ENCODE measurements at regions not wholly inside any gene's neighbourhood (a gene's known extent, or its start where the extent isn't known, plus 50 kb on each side); places are given as distances from the start of the nearest gene placed in this dataset.

GRCh38 chr6:21524201-21524600 lies 69.3 kb upstream of the SOX4 start:
- DNase-seq, result peak; percentile 95

DNA sequence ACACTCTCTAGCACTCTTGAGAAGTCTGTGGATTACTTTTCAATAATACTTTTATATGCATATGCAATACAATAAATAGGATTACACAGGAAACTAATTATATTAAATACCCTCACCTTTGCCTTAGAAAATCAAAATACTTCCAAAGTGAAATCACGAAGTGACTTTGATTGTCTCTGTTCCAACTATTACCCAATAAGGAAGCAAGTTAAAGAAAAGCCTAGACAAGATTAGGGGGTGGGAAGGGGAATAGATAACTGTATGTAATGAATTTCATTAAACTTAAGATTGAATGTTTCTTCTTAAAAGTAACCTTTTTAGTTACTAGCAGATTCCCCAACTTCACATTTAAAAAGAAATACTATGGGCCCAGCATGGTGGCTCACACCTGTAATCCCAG lies 66.6 kb upstream of the SOX4 start:
- no peak for DNase-seq

DNA sequence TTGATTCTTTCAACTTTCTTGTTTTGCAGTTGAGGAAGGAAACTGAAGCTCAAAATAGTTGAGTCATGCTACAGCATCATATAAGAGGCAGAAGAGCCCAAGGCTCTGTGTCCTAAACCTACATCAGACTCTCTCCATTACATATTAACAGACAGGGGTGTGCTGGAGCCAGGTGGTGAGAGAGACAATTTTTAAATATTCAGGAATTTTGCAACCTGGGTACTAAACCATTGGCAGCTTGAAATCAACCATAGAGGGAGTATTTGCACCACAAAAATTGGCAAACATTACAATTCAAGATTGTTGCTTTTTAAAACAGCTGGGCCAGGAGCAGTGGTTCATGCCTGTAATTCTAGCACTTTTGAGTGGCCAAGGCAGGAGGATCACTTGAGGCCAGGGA lies 65.8 kb upstream of the SOX4 start:
- peak; percentile 44 for DNase-seq

DNA sequence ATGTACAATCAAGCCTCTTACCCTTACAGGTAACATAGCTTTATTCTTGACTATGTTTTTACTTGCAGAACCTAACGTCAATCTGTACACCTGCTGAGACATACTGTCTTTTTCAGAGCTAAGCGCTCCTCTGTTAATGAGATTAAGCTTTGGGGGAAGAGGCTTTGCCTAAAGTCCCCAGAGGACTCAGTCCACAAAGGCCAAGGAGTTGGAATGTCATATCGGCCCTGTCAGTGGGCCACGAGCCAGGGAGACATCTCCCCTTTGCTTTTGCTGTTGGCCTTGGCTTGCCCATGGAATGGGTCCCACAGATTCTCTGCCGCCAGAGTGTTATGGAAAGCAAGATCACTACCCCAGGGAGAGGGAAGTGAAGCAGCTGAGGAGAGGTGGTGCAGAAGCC lies 64.1 kb upstream of the SOX4 start:
- no peak for DNase-seq

DNA sequence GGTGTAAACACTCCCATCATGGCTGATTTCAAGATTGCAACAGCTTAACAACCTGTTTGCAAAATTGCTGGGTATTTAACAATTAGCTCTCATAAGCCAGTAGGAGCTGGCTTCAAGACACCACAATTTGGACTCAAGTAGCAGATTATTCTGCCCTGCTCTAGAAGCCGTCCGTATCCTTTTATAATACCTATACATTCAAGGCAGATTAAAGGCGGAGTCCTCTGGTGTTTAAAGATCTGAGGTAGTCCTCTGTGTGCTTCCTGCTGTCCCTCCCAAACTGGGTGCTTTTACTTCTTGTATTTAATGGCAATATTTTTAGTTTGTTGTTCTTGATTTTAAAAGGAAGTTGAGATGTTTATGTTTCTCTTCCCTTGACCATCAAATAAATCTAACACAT lies 62.2 kb upstream of the SOX4 start:
- DNase-seq, result peak; percentile 56

- no peak for DNase-seq
These were observed 59.9 kb upstream of the SOX4 start for GRCh38 chr6:21533678-21534077.

GRCh38 chr6:21536280-21536766 lies 57.2 kb upstream of the SOX4 start:
- DNase-seq, result no peak

- DNase-seq, result peak; percentile 53
These were observed 55.9 kb upstream of the SOX4 start for GRCh38 chr6:21537637-21538036.

DNA sequence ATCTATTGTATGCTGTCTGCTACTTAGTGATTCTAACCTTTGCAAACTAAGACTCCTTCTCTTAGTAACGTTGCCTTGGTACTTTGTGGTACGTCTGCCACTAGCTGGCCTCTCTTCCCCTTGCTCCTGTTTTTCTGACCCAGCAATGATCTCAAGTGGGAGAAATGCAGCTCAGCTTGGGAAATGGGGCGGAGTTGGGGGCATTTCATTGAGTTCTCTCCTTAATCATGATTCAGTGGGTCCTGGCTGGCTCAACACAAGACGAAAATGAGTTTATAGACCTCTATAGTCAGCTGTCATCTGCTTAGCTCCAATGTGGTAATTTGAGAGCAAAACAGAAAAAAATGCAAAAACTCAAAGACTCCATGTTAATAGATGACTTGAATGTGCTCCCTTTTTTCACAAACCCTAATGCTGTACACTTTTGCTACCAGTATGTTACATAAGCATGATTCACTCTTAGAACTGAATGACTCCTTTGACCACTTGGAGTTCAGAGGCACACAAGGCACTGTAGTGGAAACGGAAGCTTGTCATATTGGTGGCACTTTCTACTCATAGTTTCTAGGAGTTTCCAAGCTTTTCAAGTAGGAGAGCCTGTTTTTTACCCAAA lies 55.3 kb upstream of the SOX4 start:
- DNase-seq, result no peak

DNA sequence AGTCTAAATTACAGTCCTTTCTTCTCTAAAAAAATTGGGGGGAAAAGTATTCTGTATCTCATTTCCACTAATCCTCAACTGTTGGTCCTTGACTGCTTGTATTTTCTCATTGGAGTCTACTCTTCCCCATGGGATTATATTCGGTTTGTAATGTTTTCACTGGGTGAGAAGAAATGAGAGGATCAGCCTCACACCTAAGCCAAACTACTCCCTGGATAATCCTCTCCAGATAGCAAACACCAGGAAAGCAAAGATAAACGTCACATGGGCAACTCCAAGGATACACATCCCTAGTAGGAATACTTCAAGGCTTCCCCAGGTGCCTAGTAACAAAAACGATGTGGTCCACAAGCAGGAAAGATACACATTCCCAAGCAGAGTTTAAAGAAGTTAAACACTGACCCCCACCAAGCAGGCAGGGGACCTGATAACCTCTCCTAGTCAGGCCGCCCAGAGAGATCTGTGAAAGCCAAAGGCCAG lies 53.9 kb upstream of the SOX4 start:
- DNase-seq, result no peak
